ENCODE measurements at regions not wholly inside any gene's neighbourhood (a gene's known extent, or its start where the extent isn't known, plus 50 kb on each side); places are given as distances from the start of the nearest gene placed in this dataset.

DNA sequence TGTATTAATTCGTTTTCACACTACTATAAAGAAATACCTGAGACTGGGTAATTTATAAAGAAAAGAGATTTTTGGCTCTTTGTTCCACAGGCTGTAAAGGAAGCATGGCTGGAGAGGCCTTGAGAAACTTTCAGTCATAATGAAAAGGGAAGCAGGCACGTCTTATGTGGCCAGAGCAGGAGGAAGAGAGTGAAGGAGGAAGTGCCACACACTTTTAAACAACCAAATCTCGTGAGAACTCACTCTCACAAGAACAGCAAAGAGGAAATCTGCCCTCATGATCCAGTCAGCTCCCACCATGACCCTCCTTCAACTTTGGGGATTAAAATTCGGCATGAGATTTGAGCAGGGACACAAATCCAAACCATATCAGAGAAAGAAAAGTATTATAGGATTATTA lies 1255.9 kb upstream of the MIR17HG start:
- Histone ChIP-seq H3K36me3 (no peaks in the 10 kb centered on the region), H3K4me1 (no peaks in the 10 kb centered on the region), H3K4me3 (no peak overlapping the region), H3K9me3 (no peaks in the 10 kb centered on the region), H3K27ac (no peak overlapping the region), H3K27me3 (no peaks in the 10 kb centered on the region)
- intact Hi-C loops (cut with DNase I), result no loop called here
- TF ChIP-seq POLR2AphosphoS5 (IDR thresholded peaks at IDR 0.05; ENCODE audit: insufficient read depth in 1 of 2, low read depth in 1 of 2), result no peak
- TF ChIP-seq POLR2A (IDR thresholded peaks at IDR 0.05), result no peak
- TF ChIP-seq, protein P1, sequence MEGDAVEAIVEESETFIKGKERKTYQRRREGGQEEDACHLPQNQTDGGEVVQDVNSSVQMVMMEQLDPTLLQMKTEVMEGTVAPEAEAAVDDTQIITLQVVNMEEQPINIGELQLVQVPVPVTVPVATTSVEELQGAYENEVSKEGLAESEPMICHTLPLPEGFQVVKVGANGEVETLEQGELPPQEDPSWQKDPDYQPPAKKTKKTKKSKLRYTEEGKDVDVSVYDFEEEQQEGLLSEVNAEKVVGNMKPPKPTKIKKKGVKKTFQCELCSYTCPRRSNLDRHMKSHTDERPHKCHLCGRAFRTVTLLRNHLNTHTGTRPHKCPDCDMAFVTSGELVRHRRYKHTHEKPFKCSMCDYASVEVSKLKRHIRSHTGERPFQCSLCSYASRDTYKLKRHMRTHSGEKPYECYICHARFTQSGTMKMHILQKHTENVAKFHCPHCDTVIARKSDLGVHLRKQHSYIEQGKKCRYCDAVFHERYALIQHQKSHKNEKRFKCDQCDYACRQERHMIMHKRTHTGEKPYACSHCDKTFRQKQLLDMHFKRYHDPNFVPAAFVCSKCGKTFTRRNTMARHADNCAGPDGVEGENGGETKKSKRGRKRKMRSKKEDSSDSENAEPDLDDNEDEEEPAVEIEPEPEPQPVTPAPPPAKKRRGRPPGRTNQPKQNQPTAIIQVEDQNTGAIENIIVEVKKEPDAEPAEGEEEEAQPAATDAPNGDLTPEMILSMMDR (IDR thresholded peaks at IDR 0.05), result no peak
- DNase-seq (ENCODE audit: extremely low spot score in 2 of 2), result no peak

DNA sequence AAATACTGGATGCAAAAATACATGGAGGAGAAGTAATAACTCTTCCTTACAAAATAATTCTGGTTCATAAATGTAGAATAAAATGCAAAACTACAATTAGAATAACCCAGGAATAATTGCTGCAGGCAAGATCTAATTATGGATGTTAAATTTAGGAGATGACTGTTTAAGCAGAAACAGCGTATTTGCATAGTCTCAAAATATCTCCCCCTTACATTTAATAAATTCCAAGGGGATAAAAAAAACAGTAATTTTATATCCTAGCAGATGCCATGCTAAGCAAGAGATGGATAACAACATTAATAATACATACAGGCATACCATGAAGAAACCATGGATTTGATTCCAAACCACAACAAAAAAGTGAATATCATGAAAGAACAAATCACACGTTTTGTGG lies 1253.1 kb upstream of the MIR17HG start:
- Histone ChIP-seq H3K27ac (no peak overlapping the region), H3K9me3 (no peaks in the 10 kb centered on the region), H3K4me3 (no peak overlapping the region), H3K36me3 (no peaks in the 10 kb centered on the region), H3K27me3 (no peaks in the 10 kb centered on the region), H3K4me1 (no peaks in the 10 kb centered on the region)
- intact Hi-C loops (cut with DNase I), result no loop called here
- TF ChIP-seq, protein P1 (IDR thresholded peaks at IDR 0.05), result no peak
- TF ChIP-seq POLR2A (IDR thresholded peaks at IDR 0.05) (no peak), POLR2AphosphoS5 (IDR thresholded peaks at IDR 0.05; ENCODE audit: insufficient read depth in 1 of 2, low read depth in 1 of 2) (no peak)
- DNase-seq (ENCODE audit: extremely low spot score in 2 of 2), result no peak

DNA sequence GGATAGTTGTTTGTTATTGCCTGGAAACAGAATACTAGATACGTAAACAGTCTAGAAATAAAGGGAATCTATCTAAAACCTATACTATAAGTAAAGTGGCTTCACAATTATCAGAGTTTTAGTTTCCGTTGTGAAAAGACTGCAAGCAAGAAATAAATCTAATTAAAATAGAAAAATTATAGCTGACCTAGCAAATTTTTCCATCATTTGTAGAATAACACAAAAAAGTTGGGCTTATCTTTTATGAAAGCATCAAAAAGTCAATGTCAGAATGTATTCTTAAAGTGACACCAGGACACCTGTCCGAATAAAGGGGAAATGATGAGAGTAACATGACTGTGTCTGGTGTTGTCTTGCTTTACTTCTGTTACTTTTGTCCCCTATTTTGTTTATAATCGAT lies 1248.9 kb upstream of the MIR17HG start:
- H3K27ac ChIP-seq, result no peak overlapping the region
- intact Hi-C loops (cut with DNase I), result no loop called here
- no peaks in the 10 kb centered on the region for H3K9me3 ChIP-seq
- TF ChIP-seq POLR2A (IDR thresholded peaks at IDR 0.05) (no peak), POLR2AphosphoS5 (IDR thresholded peaks at IDR 0.05; ENCODE audit: insufficient read depth in 1 of 2, low read depth in 1 of 2) (no peak)
- TF ChIP-seq, protein P1 (IDR thresholded peaks at IDR 0.05), result no peak
- no peak for DNase-seq (ENCODE audit: extremely low spot score in 2 of 2)
- H3K4me1 ChIP-seq, result no peaks in the 10 kb centered on the region
- H3K4me3 ChIP-seq, result no peak overlapping the region
- no peaks in the 10 kb centered on the region for H3K27me3 ChIP-seq
- no peaks in the 10 kb centered on the region for H3K36me3 ChIP-seq

DNA sequence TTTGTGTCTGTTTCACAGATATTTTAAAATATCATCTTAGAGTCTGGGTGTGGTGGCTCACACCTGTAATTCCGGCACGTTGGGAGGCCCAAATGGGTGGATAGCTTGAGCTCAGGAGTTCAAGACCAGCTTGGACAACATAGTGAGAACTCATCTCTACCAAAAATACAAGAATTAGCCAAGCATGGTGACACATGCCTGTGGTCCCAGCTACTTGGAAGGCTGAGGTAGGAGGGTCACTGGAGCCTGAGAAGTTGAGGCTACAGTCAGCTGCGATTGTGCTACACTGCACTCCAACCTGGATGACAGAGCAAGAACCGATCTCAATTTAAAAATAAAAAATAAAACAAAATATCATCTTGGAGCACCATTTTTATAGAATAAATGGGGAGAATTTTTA lies 1247.6 kb upstream of the MIR17HG start:
- no peak overlapping the region for H3K4me3 ChIP-seq
- no peaks in the 10 kb centered on the region for H3K36me3 ChIP-seq
- H3K27ac ChIP-seq, result no peak overlapping the region
- no peaks in the 10 kb centered on the region for H3K9me3 ChIP-seq
- no peak for TF ChIP-seq POLR2AphosphoS5 (IDR thresholded peaks at IDR 0.05; ENCODE audit: insufficient read depth in 1 of 2, low read depth in 1 of 2)
- TF ChIP-seq, protein P1 (IDR thresholded peaks at IDR 0.05), result no peak
- TF ChIP-seq POLR2A (IDR thresholded peaks at IDR 0.05), result no peak
- DNase-seq (ENCODE audit: extremely low spot score in 2 of 2), result no peak
- intact Hi-C loops (cut with DNase I), result no loop called here
- H3K4me1 ChIP-seq, result no peaks in the 10 kb centered on the region
- H3K27me3 ChIP-seq, result no peaks in the 10 kb centered on the region

GRCh38 chr13:90103099-90103784 lies 1244.2 kb upstream of the MIR17HG start:
- H3K4me1 ChIP-seq, result no peaks in the 10 kb centered on the region
- no peak overlapping the region for H3K27ac ChIP-seq
- intact Hi-C loops (cut with DNase I), result no loop called here

More at GRCh38 chr13:90103099-90103784, 1244.2 kb upstream of the MIR17HG start:
- Histone ChIP-seq H3K36me3 (no peaks in the 10 kb centered on the region), H3K27me3 (no peaks in the 10 kb centered on the region), H3K4me3 (no peak overlapping the region), H3K9me3 (no peaks in the 10 kb centered on the region)
- TF ChIP-seq POLR2A (IDR thresholded peaks at IDR 0.05) (no peak), POLR2AphosphoS5 (IDR thresholded peaks at IDR 0.05; ENCODE audit: insufficient read depth in 1 of 2, low read depth in 1 of 2) (no peak)
- TF ChIP-seq, protein P1 (IDR thresholded peaks at IDR 0.05), result no peak
- no peak for DNase-seq (ENCODE audit: extremely low spot score in 2 of 2)

Measured in vagina (tissue), 2 donors.